ENCODE measurements at regions not wholly inside any gene's neighbourhood (a gene's known extent, or its start where the extent isn't known, plus 50 kb on each side); places are given as distances from the start of the nearest gene placed in this dataset.

DNA sequence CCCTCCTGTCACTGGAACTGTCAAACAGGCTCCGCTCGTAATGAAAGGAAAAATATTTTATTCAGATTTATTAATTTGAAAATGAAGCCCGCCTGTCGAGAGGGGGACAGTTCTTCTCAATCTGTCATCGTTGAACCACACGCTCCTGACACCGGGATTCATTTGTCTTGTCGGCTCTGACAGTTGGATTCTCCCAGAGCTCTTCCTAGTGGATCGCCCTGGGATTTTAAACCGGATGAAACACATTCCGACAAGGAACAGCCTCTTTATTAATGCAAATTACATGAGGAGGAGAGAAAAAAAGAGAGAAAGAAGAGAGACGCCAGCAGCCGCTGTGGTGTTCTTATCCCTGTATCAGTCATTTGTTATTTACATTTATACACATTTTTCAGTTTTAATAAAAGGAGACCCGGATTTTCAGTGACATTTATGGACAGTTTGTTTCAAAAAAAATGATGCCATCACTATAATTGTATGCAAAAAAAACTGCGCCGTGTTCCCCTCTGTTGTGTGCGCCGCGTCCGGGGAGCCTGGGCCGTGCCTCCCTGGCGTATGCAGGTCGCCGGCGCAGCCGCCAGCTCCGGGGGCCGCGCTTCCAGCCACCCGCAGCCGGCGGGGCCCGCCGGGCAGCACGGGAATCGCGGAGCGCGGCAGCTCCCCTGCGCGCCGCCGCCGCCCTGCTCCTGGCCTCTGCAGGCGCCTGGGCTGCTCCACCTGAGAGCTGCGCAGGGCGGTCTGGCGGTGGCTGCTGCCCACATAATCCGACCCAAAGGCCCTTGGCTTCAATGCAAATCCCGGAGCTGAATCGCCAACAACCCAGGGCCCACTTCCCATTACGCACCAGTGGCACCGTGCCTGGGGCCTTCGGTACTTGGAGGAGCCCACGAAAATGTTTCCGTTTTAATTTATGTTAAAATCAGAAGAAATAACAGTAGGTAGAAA, 237.9 kb upstream of the PBX1 start:
- peak overlapping the region; percentile 5 for H3K4me3 Mint-ChIP-seq (ENCODE audit: unreplicated experiment)
- TF ChIP-seq, protein P1, sequence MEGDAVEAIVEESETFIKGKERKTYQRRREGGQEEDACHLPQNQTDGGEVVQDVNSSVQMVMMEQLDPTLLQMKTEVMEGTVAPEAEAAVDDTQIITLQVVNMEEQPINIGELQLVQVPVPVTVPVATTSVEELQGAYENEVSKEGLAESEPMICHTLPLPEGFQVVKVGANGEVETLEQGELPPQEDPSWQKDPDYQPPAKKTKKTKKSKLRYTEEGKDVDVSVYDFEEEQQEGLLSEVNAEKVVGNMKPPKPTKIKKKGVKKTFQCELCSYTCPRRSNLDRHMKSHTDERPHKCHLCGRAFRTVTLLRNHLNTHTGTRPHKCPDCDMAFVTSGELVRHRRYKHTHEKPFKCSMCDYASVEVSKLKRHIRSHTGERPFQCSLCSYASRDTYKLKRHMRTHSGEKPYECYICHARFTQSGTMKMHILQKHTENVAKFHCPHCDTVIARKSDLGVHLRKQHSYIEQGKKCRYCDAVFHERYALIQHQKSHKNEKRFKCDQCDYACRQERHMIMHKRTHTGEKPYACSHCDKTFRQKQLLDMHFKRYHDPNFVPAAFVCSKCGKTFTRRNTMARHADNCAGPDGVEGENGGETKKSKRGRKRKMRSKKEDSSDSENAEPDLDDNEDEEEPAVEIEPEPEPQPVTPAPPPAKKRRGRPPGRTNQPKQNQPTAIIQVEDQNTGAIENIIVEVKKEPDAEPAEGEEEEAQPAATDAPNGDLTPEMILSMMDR (IDR thresholded peaks at IDR 0.05; ENCODE audit: insufficient read depth in 1 of 2, low read depth in 1 of 2, low read length in 1 of 2, severe bottlenecking in 1 of 2, unreplicated experiment in 1 of 2), result no peak
- no peaks in the 10 kb centered on the region for H3K4me1 ChIP-seq
- H3K27me3 Mint-ChIP-seq (ENCODE audit: insufficient read depth, unreplicated experiment), result peaks cover 6% of the 10 kb centered on the region
- no peak overlapping the region for H3K4me3 ChIP-seq (ENCODE audit: low read depth, low read length)
- H3K4me1 Mint-ChIP-seq (ENCODE audit: low read depth, unreplicated experiment), result no peaks in the 10 kb centered on the region
- H3K9me3 Mint-ChIP-seq (ENCODE audit: unreplicated experiment), result no peaks in the 10 kb centered on the region
- POLR2A ChIA-PET, result no interaction called here
- H3K27me3 ChIP-seq (replicated peaks; ENCODE audit: control insufficient read depth, insufficient read depth, low read length), result no peaks in the 10 kb centered on the region
- H3K9me3 ChIP-seq, result no peaks in the 10 kb centered on the region
- H3K27ac Mint-ChIP-seq (ENCODE audit: unreplicated experiment), result no peak overlapping the region
- intact Hi-C loops (cut with micrococcal nuclease; ENCODE audit: unreplicated experiment), result no loop called here
- no peaks in the 10 kb centered on the region for H3K36me3 ChIP-seq (ENCODE audit: control insufficient read depth, insufficient read depth, low read length)
- no peaks in the 10 kb centered on the region for H3K36me3 Mint-ChIP-seq (ENCODE audit: insufficient read depth, unreplicated experiment)
- BruUV-seq (replicated peaks), result no TSS peak
- peak in 1 of 2 experiments; percentile 4 for DNase-seq
- CTCF ChIA-PET, result no interaction called here

DNA sequence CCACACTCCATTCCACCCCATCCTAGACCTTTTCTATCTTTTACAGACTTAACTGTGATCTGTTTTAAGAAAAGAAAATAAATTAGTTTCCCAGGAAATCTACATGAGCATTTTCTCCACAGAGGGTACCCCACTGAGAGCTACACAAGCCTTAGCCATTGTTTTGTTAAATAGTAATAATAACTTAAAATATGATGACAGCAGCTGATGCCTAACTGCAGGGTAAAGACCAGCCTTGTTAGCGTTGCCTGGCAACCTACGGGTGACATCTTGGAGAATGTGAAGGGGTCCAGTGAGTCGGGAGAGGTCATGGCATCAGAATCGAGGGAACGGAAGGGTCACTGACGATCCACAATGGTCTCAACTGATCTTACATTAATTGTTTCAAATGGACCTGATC, 233.2 kb upstream of the PBX1 start:
- no peak overlapping the region for H3K4me3 ChIP-seq (ENCODE audit: low read depth, low read length)
- POLR2A ChIA-PET, result no interaction called here
- no peaks in the 10 kb centered on the region for H3K9me3 ChIP-seq
- CTCF ChIA-PET, result no interaction called here
- H3K4me1 Mint-ChIP-seq (ENCODE audit: low read depth, unreplicated experiment), result no peaks in the 10 kb centered on the region
- H3K27me3 Mint-ChIP-seq (ENCODE audit: insufficient read depth, unreplicated experiment), result peaks cover 2% of the 10 kb centered on the region
- no peaks in the 10 kb centered on the region for H3K36me3 Mint-ChIP-seq (ENCODE audit: insufficient read depth, unreplicated experiment)
- no peak overlapping the region for H3K27ac Mint-ChIP-seq (ENCODE audit: unreplicated experiment)
- DNase-seq, result no peak
- no peaks in the 10 kb centered on the region for H3K27me3 ChIP-seq (replicated peaks; ENCODE audit: control insufficient read depth, insufficient read depth, low read length)
- H3K4me3 Mint-ChIP-seq (ENCODE audit: unreplicated experiment), result no peak overlapping the region
- intact Hi-C loops (cut with micrococcal nuclease; ENCODE audit: unreplicated experiment), result no loop called here
- no peaks in the 10 kb centered on the region for H3K36me3 ChIP-seq (ENCODE audit: control insufficient read depth, insufficient read depth, low read length)
- no peaks in the 10 kb centered on the region for H3K9me3 Mint-ChIP-seq (ENCODE audit: unreplicated experiment)
- TF ChIP-seq, protein P1 (IDR thresholded peaks at IDR 0.05; ENCODE audit: insufficient read depth in 1 of 2, low read depth in 1 of 2, low read length in 1 of 2, severe bottlenecking in 1 of 2, unreplicated experiment in 1 of 2), result no peak
- BruUV-seq (replicated peaks), result no TSS peak
- no peaks in the 10 kb centered on the region for H3K4me1 ChIP-seq

DNA sequence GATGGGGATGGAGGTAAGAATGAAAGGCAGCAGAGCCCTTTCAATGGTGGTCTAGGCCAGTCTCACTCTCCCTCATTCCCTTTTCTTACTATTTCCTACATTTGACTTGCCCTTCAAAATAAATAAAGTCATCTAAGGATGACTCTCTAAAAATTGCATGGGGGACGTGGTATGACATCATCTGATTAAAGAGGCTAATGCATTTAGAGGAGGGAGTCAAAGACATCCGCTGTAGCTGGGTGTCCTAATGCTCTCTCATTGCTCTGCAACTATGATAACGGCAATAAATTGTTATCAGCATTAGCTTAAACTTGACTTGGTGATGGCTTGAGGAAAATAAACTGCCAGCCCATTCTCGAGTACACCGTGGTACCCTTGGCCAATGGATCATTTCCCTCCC, 225.6 kb upstream of the PBX1 start:
- Histone ChIP-seq H3K4me1 (peaks cover 5% of the 10 kb centered on the region), H3K27me3 (replicated peaks; ENCODE audit: control insufficient read depth, insufficient read depth, low read length) (no peaks in the 10 kb centered on the region), H3K4me3 (ENCODE audit: low read depth, low read length) (no peak overlapping the region), H3K36me3 (ENCODE audit: control insufficient read depth, insufficient read depth, low read length) (no peaks in the 10 kb centered on the region), H3K9me3 (no peaks in the 10 kb centered on the region)
- Mint-ChIP-seq H3K27me3 (ENCODE audit: insufficient read depth, unreplicated experiment) (no peaks in the 10 kb centered on the region), H3K4me3 (ENCODE audit: unreplicated experiment) (no peak overlapping the region), H3K9me3 (ENCODE audit: unreplicated experiment) (no peaks in the 10 kb centered on the region), H3K36me3 (ENCODE audit: insufficient read depth, unreplicated experiment) (no peaks in the 10 kb centered on the region), H3K27ac (ENCODE audit: unreplicated experiment) (no peak overlapping the region), H3K4me1 (ENCODE audit: low read depth, unreplicated experiment) (peaks cover 7% of the 10 kb centered on the region)
- TF ChIP-seq, protein P1 (IDR thresholded peaks at IDR 0.05; ENCODE audit: insufficient read depth in 1 of 2, low read depth in 1 of 2, low read length in 1 of 2, severe bottlenecking in 1 of 2, unreplicated experiment in 1 of 2), result no peak
- BruUV-seq (replicated peaks), result no TSS peak
- no peak for DNase-seq
- intact Hi-C loops (cut with micrococcal nuclease; ENCODE audit: unreplicated experiment), result no loop called here
- ChIA-PET CTCF (no interaction called here), POLR2A (no interaction called here)
